ENCODE measurements at regions not wholly inside any gene's neighbourhood (a gene's known extent, or its start where the extent isn't known, plus 50 kb on each side); places are given as distances from the start of the nearest gene placed in this dataset.

DNA sequence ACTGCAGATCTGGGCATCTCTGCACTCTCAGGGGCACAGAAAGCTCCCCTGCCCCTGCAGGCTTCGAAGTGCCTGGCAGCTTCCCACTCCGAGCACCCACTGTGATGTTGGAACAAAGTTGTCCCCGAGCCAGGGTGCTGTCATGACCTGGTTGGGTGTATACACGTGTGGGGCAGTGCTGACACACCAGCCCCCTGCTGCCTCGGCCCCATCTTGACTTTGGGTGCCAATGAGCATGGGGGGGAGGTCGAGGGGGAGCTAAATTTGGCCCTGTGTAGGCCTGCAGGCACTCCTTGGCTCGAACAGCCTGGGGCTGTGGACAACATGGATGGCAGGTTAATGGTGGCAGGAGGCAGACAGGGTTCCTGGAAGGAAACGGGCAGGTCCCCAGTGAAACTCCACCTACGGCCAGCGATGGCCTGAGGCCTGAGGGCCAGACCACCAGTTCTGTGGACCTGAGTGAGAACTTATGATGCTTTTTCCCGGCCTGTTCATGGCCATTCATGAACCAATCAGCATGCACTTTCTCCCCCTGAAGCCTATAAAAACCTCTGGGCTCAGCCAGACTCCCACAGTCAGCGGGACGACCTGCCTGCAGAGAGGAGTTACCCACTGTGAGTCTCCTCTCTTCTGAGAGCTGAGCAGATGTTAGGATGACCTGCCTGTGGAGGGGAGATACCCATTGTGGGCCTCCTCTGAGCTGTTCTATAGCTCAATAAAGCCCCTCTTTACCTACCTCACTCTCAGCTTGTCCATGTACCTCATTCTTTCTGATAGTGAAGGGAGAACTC, 1029.1 kb upstream of the GBE1 start:
- TF ChIP-seq ZFP3 (CRISPR knock-in tag; IDR thresholded peaks at IDR 0.05): no peak
- TF ChIP-seq ARNTL (CRISPR knock-in tag; IDR thresholded peaks at IDR 0.05; ENCODE audit: borderline replicate concordance, low read depth): no peak
- TF ChIP-seq, protein P1, sequence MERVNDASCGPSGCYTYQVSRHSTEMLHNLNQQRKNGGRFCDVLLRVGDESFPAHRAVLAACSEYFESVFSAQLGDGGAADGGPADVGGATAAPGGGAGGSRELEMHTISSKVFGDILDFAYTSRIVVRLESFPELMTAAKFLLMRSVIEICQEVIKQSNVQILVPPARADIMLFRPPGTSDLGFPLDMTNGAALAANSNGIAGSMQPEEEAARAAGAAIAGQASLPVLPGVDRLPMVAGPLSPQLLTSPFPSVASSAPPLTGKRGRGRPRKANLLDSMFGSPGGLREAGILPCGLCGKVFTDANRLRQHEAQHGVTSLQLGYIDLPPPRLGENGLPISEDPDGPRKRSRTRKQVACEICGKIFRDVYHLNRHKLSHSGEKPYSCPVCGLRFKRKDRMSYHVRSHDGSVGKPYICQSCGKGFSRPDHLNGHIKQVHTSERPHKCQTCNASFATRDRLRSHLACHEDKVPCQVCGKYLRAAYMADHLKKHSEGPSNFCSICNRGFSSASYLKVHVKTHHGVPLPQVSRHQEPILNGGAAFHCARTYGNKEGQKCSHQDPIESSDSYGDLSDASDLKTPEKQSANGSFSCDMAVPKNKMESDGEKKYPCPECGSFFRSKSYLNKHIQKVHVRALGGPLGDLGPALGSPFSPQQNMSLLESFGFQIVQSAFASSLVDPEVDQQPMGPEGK (CRISPR knock-in tag; IDR thresholded peaks at IDR 0.05; ENCODE audit: borderline replicate concordance): no peak
- TF ChIP-seq, protein P2, sequence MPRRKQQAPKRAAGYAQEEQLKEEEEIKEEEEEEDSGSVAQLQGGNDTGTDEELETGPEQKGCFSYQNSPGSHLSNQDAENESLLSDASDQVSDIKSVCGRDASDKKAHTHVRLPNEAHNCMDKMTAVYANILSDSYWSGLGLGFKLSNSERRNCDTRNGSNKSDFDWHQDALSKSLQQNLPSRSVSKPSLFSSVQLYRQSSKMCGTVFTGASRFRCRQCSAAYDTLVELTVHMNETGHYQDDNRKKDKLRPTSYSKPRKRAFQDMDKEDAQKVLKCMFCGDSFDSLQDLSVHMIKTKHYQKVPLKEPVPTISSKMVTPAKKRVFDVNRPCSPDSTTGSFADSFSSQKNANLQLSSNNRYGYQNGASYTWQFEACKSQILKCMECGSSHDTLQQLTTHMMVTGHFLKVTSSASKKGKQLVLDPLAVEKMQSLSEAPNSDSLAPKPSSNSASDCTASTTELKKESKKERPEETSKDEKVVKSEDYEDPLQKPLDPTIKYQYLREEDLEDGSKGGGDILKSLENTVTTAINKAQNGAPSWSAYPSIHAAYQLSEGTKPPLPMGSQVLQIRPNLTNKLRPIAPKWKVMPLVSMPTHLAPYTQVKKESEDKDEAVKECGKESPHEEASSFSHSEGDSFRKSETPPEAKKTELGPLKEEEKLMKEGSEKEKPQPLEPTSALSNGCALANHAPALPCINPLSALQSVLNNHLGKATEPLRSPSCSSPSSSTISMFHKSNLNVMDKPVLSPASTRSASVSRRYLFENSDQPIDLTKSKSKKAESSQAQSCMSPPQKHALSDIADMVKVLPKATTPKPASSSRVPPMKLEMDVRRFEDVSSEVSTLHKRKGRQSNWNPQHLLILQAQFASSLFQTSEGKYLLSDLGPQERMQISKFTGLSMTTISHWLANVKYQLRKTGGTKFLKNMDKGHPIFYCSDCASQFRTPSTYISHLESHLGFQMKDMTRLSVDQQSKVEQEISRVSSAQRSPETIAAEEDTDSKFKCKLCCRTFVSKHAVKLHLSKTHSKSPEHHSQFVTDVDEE (CRISPR knock-in tag; IDR thresholded peaks at IDR 0.05): no peak
- no peak for TF ChIP-seq CSDC2 (CRISPR knock-in tag; IDR thresholded peaks at IDR 0.05)
- TF ChIP-seq, protein P3, sequence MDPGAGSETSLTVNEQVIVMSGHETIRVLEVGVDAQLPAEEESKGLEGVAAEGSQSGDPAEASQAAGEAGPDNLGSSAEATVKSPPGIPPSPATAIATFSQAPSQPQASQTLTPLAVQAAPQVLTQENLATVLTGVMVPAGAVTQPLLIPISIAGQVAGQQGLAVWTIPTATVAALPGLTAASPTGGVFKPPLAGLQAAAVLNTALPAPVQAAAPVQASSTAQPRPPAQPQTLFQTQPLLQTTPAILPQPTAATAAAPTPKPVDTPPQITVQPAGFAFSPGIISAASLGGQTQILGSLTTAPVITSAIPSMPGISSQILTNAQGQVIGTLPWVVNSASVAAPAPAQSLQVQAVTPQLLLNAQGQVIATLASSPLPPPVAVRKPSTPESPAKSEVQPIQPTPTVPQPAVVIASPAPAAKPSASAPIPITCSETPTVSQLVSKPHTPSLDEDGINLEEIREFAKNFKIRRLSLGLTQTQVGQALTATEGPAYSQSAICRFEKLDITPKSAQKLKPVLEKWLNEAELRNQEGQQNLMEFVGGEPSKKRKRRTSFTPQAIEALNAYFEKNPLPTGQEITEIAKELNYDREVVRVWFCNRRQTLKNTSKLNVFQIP (CRISPR knock-in tag; IDR thresholded peaks at IDR 0.05; ENCODE audit: borderline replicate concordance, low read depth): no peak
- TF ChIP-seq SNAI2 (CRISPR knock-in tag; IDR thresholded peaks at IDR 0.05): no peak
- TF ChIP-seq ZNF565 (CRISPR knock-in tag; conservative IDR thresholded peaks at IDR 0.05; ENCODE audit: low read depth): no peak
- TF ChIP-seq ISL1 (CRISPR knock-in tag; IDR thresholded peaks at IDR 0.05): no peak
- TF ChIP-seq TOX (CRISPR knock-in tag; IDR thresholded peaks at IDR 0.05; ENCODE audit: borderline replicate concordance): no peak
- TF ChIP-seq GLIS3 (CRISPR knock-in tag; IDR thresholded peaks at IDR 0.05): no peak
